ENCODE measurements at regions not wholly inside any gene's neighbourhood (a gene's known extent, or its start where the extent isn't known, plus 50 kb on each side); places are given as distances from the start of the nearest gene placed in this dataset.

DNA sequence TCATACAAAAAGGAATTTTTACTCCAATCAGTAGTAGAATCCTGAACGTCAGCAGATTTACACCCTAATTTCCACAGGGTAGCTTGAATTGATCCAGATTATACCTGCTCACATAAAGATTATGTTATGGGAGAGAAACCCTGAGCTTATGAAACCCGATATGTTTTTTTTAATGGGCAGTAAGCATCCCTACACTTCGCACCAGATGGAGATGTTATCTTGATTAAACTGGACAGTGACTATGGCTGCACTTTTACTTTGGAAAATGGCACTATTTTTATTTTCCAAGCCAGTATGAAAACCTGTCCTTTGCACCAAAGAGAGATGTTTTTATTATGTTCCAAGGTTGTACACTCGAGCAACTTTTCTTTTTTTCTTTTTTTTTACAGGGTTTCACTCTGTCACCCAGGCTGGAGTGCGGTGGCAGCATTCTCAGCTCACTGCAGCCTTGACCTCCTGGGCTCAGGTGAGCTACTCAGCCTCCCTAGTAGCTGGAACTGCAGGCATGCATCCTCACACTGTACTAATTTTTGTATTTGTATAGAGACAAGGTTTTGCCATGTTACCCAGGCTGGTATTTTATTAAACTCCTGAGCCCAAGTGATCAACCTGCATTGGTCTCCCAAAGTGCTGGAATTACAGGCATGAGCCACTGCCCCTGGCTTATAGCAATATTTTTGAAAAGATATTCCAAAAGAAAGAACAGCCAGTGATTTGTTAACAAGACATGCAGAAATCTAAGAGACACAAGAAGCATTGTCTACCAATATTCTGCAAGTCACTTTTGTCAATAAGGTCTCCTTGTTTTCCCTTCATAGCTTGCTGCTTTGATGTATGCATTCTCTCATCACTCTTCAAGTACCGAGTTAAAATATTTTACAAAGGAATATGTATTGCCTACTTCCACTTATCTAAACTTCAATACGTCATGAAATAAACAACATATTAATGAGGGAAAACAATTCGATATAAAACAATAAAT, 1412.6 kb downstream of the ZPLD1 start:
- TF ChIP-seq ZFP30 (CRISPR knock-in tag; IDR thresholded peaks at IDR 0.05) (no peak), OSR1 (CRISPR knock-in tag; IDR thresholded peaks at IDR 0.05) (no peak), CSRNP3 (CRISPR knock-in tag; IDR thresholded peaks at IDR 0.05) (no peak), TOX (CRISPR knock-in tag; IDR thresholded peaks at IDR 0.05; ENCODE audit: borderline replicate concordance) (no peak), GLIS3 (CRISPR knock-in tag; IDR thresholded peaks at IDR 0.05) (no peak), ARNTL (CRISPR knock-in tag; IDR thresholded peaks at IDR 0.05; ENCODE audit: borderline replicate concordance, low read depth) (no peak), SNAI2 (CRISPR knock-in tag; IDR thresholded peaks at IDR 0.05) (no peak), RARB (CRISPR knock-in tag; IDR thresholded peaks at IDR 0.05) (no peak), ISL1 (CRISPR knock-in tag; IDR thresholded peaks at IDR 0.05) (no peak), ZNF70 (CRISPR knock-in tag; IDR thresholded peaks at IDR 0.05) (no peak), ESRRG (CRISPR knock-in tag; IDR thresholded peaks at IDR 0.05) (no peak), ZNF8 (CRISPR knock-in tag; IDR thresholded peaks at IDR 0.05) (no peak), CSDC2 (CRISPR knock-in tag; IDR thresholded peaks at IDR 0.05) (no peak)
- TF ChIP-seq, protein P1, sequence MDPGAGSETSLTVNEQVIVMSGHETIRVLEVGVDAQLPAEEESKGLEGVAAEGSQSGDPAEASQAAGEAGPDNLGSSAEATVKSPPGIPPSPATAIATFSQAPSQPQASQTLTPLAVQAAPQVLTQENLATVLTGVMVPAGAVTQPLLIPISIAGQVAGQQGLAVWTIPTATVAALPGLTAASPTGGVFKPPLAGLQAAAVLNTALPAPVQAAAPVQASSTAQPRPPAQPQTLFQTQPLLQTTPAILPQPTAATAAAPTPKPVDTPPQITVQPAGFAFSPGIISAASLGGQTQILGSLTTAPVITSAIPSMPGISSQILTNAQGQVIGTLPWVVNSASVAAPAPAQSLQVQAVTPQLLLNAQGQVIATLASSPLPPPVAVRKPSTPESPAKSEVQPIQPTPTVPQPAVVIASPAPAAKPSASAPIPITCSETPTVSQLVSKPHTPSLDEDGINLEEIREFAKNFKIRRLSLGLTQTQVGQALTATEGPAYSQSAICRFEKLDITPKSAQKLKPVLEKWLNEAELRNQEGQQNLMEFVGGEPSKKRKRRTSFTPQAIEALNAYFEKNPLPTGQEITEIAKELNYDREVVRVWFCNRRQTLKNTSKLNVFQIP (CRISPR knock-in tag; IDR thresholded peaks at IDR 0.05; ENCODE audit: borderline replicate concordance, low read depth), result no peak
- TF ChIP-seq, protein P2, sequence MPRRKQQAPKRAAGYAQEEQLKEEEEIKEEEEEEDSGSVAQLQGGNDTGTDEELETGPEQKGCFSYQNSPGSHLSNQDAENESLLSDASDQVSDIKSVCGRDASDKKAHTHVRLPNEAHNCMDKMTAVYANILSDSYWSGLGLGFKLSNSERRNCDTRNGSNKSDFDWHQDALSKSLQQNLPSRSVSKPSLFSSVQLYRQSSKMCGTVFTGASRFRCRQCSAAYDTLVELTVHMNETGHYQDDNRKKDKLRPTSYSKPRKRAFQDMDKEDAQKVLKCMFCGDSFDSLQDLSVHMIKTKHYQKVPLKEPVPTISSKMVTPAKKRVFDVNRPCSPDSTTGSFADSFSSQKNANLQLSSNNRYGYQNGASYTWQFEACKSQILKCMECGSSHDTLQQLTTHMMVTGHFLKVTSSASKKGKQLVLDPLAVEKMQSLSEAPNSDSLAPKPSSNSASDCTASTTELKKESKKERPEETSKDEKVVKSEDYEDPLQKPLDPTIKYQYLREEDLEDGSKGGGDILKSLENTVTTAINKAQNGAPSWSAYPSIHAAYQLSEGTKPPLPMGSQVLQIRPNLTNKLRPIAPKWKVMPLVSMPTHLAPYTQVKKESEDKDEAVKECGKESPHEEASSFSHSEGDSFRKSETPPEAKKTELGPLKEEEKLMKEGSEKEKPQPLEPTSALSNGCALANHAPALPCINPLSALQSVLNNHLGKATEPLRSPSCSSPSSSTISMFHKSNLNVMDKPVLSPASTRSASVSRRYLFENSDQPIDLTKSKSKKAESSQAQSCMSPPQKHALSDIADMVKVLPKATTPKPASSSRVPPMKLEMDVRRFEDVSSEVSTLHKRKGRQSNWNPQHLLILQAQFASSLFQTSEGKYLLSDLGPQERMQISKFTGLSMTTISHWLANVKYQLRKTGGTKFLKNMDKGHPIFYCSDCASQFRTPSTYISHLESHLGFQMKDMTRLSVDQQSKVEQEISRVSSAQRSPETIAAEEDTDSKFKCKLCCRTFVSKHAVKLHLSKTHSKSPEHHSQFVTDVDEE (CRISPR knock-in tag; IDR thresholded peaks at IDR 0.05), result no peak
- ATAC-seq, result peak; percentile 43; the same call in 2 of the 3 replicates

DNA sequence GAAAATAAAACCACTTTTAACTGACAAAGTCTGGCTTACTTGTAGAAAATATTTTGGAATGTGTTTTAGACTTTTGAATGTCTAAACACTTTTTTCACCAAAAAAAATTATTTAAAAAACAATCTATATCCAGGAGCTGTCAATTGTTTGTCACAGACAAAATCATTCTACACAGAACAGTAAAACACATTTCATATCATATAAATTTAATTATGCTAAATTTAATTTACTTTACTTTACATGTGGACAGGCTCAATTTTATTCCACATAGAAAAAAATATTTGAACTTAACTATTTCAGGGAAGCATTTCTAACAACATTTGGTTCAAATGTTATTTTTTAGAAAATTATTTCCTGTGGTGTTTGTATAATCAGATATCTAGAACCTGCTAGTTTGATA, 1417.0 kb downstream of the ZPLD1 start:
- TF ChIP-seq ISL1 (CRISPR knock-in tag; IDR thresholded peaks at IDR 0.05) (peak; percentile 76), TCF4 (CRISPR knock-in tag; IDR thresholded peaks at IDR 0.05; ENCODE audit: borderline replicate concordance) (peak; percentile 96), CSRNP3 (CRISPR knock-in tag; IDR thresholded peaks at IDR 0.05) (peak; percentile 29; the same call in 1 of the 2 replicates), SNAI2 (CRISPR knock-in tag; IDR thresholded peaks at IDR 0.05) (no peak)
- TF ChIP-seq, protein P2 (CRISPR knock-in tag; IDR thresholded peaks at IDR 0.05), result peak; percentile 88
- no peak for ATAC-seq

GRCh38 chr3:103862415-103862814, 1427.6 kb downstream of the ZPLD1 start:
- no peak for ATAC-seq
- TF ChIP-seq ESRRG (CRISPR knock-in tag; IDR thresholded peaks at IDR 0.05) (no peak), TCF4 (CRISPR knock-in tag; IDR thresholded peaks at IDR 0.05; ENCODE audit: borderline replicate concordance) (no peak), BACH2 (CRISPR knock-in tag; IDR thresholded peaks at IDR 0.05; ENCODE audit: borderline replicate concordance) (no peak), OSR1 (CRISPR knock-in tag; IDR thresholded peaks at IDR 0.05) (no peak), RARB (CRISPR knock-in tag; IDR thresholded peaks at IDR 0.05) (no peak), ZFP30 (CRISPR knock-in tag; IDR thresholded peaks at IDR 0.05) (no peak), CSDC2 (CRISPR knock-in tag; IDR thresholded peaks at IDR 0.05) (no peak), ZNF8 (CRISPR knock-in tag; IDR thresholded peaks at IDR 0.05) (no peak), ZNF565 (CRISPR knock-in tag; conservative IDR thresholded peaks at IDR 0.05; ENCODE audit: low read depth) (no peak), ZFP3 (CRISPR knock-in tag; IDR thresholded peaks at IDR 0.05) (no peak), PATZ1 (CRISPR knock-in tag; IDR thresholded peaks at IDR 0.05; ENCODE audit: borderline replicate concordance) (no peak)
- TF ChIP-seq, protein P2 (CRISPR knock-in tag; IDR thresholded peaks at IDR 0.05), result no peak
